ENCODE measurements at regions not wholly inside any gene's neighbourhood (a gene's known extent, or its start where the extent isn't known, plus 50 kb on each side); places are given as distances from the start of the nearest gene placed in this dataset.
A peak's percentile ranks its signal among the peaks of the same experiment; 100 is the strongest.

- H4K5ac ChIP-seq (ENCODE audit: insufficient read length, low read depth, low read length), result no peak overlapping the region
- H3K9me3 ChIP-seq (ENCODE audit: insufficient read depth in 2 of 2, low read depth in 1 of 2, low read length in 1 of 2), result no peaks in the 10 kb centered on the region
- H3K36me3 ChIP-seq (ENCODE audit: control insufficient read depth in 2 of 4, insufficient read depth in 4 of 4, low read length in 3 of 4), result no peaks in the 10 kb centered on the region
- DNase-seq (ENCODE audit: low read depth in 1 of 2, low spot score in 2 of 2), result no peak
- H2BK20ac ChIP-seq (ENCODE audit: low read length), result no peak overlapping the region
- H3K79me1 ChIP-seq (ENCODE audit: low read depth, low read length), result no peaks in the 10 kb centered on the region
- no peak overlapping the region for H2AFZ ChIP-seq (ENCODE audit: low read length)
- H4K20me1 ChIP-seq (replicated peaks in 1 of 2; ENCODE audit: control insufficient read depth in 1 of 2, insufficient read depth in 2 of 2, low read length in 2 of 2), result no peaks in the 10 kb centered on the region
- WGBS, 2 experiments (ENCODE audit: extremely low coverage in 1 of 2, insufficient coverage in 1 of 2, insufficient read length in 1 of 2, insufficient replicate concordance in 2 of 2, low coverage in 1 of 2, low lambda C conversion rate in 2 of 2, missing lambda C conversion rate in 1 of 2), result 86% methylated on average over 7 of the region's 7 CpGs; no CpG with 5 or more reads in 1 of the 2 experiments
- H2AK5ac ChIP-seq (ENCODE audit: low read depth, low read length), result no peak overlapping the region
- H3K27me3 ChIP-seq (replicated peaks in 1 of 4; ENCODE audit: control insufficient read depth in 3 of 4, extremely low read depth in 1 of 4, insufficient read depth in 3 of 4, low read length in 3 of 4), result no peaks in the 10 kb centered on the region
- H3K56ac ChIP-seq (replicated peaks; ENCODE audit: insufficient read length, low read depth, low read length), result no peak overlapping the region
- no peak overlapping the region for H2BK12ac ChIP-seq (ENCODE audit: low read depth, low read length)
- no peak overlapping the region for H2BK15ac ChIP-seq (ENCODE audit: low read length)
- no peak overlapping the region for H3K4me3 ChIP-seq (ENCODE audit: extremely low read depth in 1 of 4, insufficient read depth in 2 of 4, low read depth in 3 of 4, low read length in 4 of 4)
- ChIA-PET CTCF (ENCODE audit: partially characterized antibody) (interaction anchor here (0.6 to 7.0 kb wide), 20 partner anchors 8 to 578 kb away, joined by 3 to 56 read pairs (median 4); no protein-coding TSS in a partner anchor), POLR2A (ENCODE audit: partially characterized antibody) (no interaction called here)
- H2BK5ac ChIP-seq (ENCODE audit: low read depth, low read length), result no peak overlapping the region
- no peak for FAIRE-seq
- no peak overlapping the region for H3K4me2 ChIP-seq (ENCODE audit: insufficient read depth in 1 of 2, low read depth in 2 of 2, low read length in 2 of 2)
- no peak overlapping the region for H2BK120ac ChIP-seq (replicated peaks; ENCODE audit: low read depth, low read length)
- no peak overlapping the region for H3K18ac ChIP-seq (ENCODE audit: extremely low read depth, low read length)
- H3K4ac ChIP-seq (replicated peaks; ENCODE audit: insufficient read length, low read depth, low read length), result no peak overlapping the region
- H4K8ac ChIP-seq (ENCODE audit: extremely low read depth, insufficient read depth, low read length), result no peak overlapping the region
- no peak overlapping the region for H4K91ac ChIP-seq (replicated peaks; ENCODE audit: insufficient read length, low read length)
- H3K27ac ChIP-seq (ENCODE audit: low read depth, low read length), result no peak overlapping the region
- H3K79me2 ChIP-seq (ENCODE audit: control insufficient read depth in 1 of 2, insufficient read depth in 2 of 2, low read length in 2 of 2), result no peaks in the 10 kb centered on the region
- no peak overlapping the region for H3K9ac ChIP-seq (replicated peaks in 1 of 4; ENCODE audit: extremely low read depth in 1 of 4, low read depth in 3 of 4, low read length in 3 of 4)
- no peaks in the 10 kb centered on the region for H3K23me2 ChIP-seq (ENCODE audit: low read depth, low read length)
- no peak overlapping the region for H3K14ac ChIP-seq (ENCODE audit: insufficient read length)
- no peak overlapping the region for H3K23ac ChIP-seq (ENCODE audit: insufficient read length)
- H3K4me1 ChIP-seq (replicated peaks in 1 of 4; ENCODE audit: control insufficient read depth in 3 of 4, insufficient read depth in 4 of 4, low read length in 3 of 4), result no peaks in the 10 kb centered on the region
- TF ChIP-seq NANOG (IDR thresholded peaks at IDR 0.05; ENCODE audit: insufficient read depth, low read depth, low read length, poor library complexity, severe bottlenecking), result no peak
- TF ChIP-seq GTF2F1 (IDR thresholded peaks at IDR 0.05; ENCODE audit: borderline replicate concordance, low read depth, low read length), result no peak
- TF ChIP-seq CHD1 (IDR thresholded peaks at IDR 0.05; ENCODE audit: low read depth, low read length), result no peak
- peak; percentile 45 to 55 for TF ChIP-seq RAD21 (IDR thresholded peaks at IDR 0.05 in 1 of 2, conservative IDR thresholded peaks at IDR 0.05 in 1 of 2; ENCODE audit: low read depth in 2 of 2, low read length in 2 of 2)
- no peak for TF ChIP-seq PHF8 (conservative IDR thresholded peaks at IDR 0.05; ENCODE audit: low read depth, low read length)
- no peak for TF ChIP-seq KDM5A (IDR thresholded peaks at IDR 0.05; ENCODE audit: low read length)
- no peak for TF ChIP-seq SIRT6 (IDR thresholded peaks at IDR 0.05; ENCODE audit: low read length)
- TF ChIP-seq BACH1 (IDR thresholded peaks at IDR 0.05; ENCODE audit: low read length), result no peak
- TF ChIP-seq TEAD4 (IDR thresholded peaks at IDR 0.05; ENCODE audit: low read depth, low read length), result no peak
- TF ChIP-seq CHD2 (IDR thresholded peaks at IDR 0.05; ENCODE audit: low read length), result no peak
- TF ChIP-seq FOSL1 (IDR thresholded peaks at IDR 0.05; ENCODE audit: insufficient read depth, low read depth, low read length), result no peak
- no peak for TF ChIP-seq EZH2 (IDR thresholded peaks at IDR 0.05; ENCODE audit: low read depth, low read length, severe bottlenecking)
- no peak for TF ChIP-seq NRF1 (IDR thresholded peaks at IDR 0.05; ENCODE audit: low read depth, low read length)
Observed at GRCh38 chr1:200262326-200262965, 147.4 kb downstream of the ZNF281 start.

All from H1 (cell line).